Lower leg skin (tissue), 4 donors: ENCODE measurements at regions not wholly inside any gene's neighbourhood (a gene's known extent, or its start where the extent isn't known, plus 50 kb on each side); places are given as distances from the start of the nearest gene placed in this dataset.

Source experiments
- DNase-seq, 2 donors: peaks; one replicate each; pipeline ENCODE4 v3.0.0-alpha.2; 2019; ENCODE audit warnings: low spot score in 2 of 2
- H3K4me3 ChIP-seq: fragments of 200-600 bp; sonication (generic); 2 replicates; pipeline ENCODE4 v1.5.1; 2017; ENCODE audit warnings: mild to moderate bottlenecking, low read depth; ENCODE audit not compliant: poor library complexity, severe bottlenecking
- POLR2A ChIP-seq, 2 donors: fragments of 450-650 bp; IDR thresholded peaks; one replicate each; pipeline ENCODE4 v1.6.1; 2016 to 2017; ENCODE audit warnings: antibody characterized with exemption in 2 of 2, mild to moderate bottlenecking in 1 of 2, moderate library complexity in 1 of 2
- WGBS, 2 donors: methylation state at CpG; one replicate each; pipeline ENCODE4 v1.1.5; 2018; 5-methylcytosine and 5-hydroxymethylcytosine counted together
- intact Hi-C: fragments of 100-400 bp; cut with DNase I; formaldehyde crosslinking; loops from one replicate; pipeline ENCODE4 v1.15.0; 2023; ENCODE audit warnings: low total_unique reads
- TF ChIP-seq, protein P1 (sequence below), 3 donors: fragments of 450-650 bp; IDR thresholded peaks; one replicate each; pipeline ENCODE4 v1.5.1; 2016; ENCODE audit warnings: antibody characterized with exemption in 3 of 3, mild to moderate bottlenecking in 3 of 3, moderate library complexity in 2 of 3

DNA sequence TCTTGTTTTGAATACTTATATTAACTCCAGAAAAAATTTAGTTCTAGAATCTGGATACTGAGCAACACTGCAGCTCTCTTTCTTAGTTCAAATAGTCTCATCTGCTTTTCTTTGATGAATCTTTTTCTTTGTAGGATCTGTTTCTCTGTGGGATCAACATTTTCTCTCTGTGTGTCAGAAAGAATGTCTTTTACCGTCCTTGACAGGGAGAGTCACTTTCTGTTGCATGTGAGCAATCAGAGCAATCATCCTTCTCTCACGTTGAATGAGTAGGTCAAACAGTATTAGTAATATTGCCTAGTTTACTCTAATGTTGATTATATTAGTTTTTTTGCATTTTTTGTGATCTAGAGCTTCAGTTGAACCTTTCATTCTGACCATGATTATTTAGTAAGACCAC is 130.9 kb downstream of the TRMT11 start:
- no peak for TF ChIP-seq POLR2A (IDR thresholded peaks at IDR 0.05)
- TF ChIP-seq, protein P1, sequence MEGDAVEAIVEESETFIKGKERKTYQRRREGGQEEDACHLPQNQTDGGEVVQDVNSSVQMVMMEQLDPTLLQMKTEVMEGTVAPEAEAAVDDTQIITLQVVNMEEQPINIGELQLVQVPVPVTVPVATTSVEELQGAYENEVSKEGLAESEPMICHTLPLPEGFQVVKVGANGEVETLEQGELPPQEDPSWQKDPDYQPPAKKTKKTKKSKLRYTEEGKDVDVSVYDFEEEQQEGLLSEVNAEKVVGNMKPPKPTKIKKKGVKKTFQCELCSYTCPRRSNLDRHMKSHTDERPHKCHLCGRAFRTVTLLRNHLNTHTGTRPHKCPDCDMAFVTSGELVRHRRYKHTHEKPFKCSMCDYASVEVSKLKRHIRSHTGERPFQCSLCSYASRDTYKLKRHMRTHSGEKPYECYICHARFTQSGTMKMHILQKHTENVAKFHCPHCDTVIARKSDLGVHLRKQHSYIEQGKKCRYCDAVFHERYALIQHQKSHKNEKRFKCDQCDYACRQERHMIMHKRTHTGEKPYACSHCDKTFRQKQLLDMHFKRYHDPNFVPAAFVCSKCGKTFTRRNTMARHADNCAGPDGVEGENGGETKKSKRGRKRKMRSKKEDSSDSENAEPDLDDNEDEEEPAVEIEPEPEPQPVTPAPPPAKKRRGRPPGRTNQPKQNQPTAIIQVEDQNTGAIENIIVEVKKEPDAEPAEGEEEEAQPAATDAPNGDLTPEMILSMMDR (IDR thresholded peaks at IDR 0.05), result no peak
- DNase-seq, result no peak
- intact Hi-C loops, result no loop called here
- 94 to 95% methylated on average over 2 of the region's 2 CpGs for WGBS, 2 donors
- no peak overlapping the region for H3K4me3 ChIP-seq

DNA sequence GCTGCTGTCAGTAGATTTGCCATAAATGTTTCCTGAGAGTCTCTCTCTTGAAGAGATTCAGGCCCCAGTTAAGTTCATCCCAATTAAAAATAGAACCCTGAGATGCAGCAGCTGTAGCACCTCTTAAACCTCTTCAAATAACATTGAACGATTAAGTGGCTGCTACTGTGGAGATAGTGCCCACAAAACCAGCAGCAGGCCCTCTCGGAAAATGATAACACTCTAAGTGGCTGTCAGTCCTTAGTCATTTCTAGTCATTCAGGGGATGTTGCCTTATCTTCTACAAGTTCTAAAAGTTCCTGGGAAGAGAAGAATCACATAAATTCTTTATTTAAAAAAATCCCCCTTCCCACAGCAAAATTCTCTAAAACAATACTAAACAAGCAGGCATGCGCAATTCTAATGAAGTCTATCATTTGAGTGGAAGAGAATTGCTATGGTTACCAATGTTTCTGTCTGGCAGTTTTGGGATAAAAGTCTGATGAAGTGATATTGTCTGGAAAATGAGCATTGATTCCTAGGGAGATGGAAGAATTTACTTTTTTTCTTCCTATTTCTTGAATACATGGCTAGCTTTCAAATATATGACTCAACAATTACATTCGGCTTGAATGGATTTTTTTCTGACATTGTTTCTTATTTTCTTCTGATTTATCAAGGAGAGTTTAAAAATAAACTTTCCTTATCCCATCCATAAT is 131.9 kb downstream of the TRMT11 start:
- no peak for DNase-seq
- no peak overlapping the region for H3K4me3 ChIP-seq
- WGBS, 2 donors, result 72 to 81% methylated on average over 4 of the region's 4 CpGs
- intact Hi-C loops, result no loop called here
- no peak for TF ChIP-seq POLR2A (IDR thresholded peaks at IDR 0.05)
- TF ChIP-seq, protein P1 (IDR thresholded peaks at IDR 0.05), result no peak

DNA sequence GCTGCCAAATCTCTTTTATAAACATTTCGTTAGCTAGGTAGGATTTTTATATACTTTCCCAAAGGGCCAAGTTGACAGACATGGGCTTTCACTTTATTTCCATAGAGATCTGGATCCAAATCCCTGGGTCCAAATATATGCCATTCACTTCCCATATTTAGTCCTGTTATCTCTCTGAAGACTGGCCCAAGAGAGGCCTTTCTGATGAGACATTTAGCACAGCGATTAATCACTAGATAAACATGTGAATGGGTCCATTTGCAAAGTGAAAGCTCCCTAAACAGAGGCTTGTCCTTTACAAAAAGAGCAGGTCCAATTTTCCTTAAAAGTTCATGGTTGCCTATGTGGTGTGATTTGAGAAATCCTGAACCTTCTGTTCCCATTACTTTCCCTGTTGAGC is 132.6 kb downstream of the TRMT11 start:
- 86 to 91% methylated on average over 2 of the region's 2 CpGs for WGBS, 2 donors
- intact Hi-C loops, result no loop called here
- TF ChIP-seq, protein P1 (IDR thresholded peaks at IDR 0.05), result no peak
- no peak for TF ChIP-seq POLR2A (IDR thresholded peaks at IDR 0.05)
- DNase-seq, result no peak
- H3K4me3 ChIP-seq, result no peak overlapping the region

DNA sequence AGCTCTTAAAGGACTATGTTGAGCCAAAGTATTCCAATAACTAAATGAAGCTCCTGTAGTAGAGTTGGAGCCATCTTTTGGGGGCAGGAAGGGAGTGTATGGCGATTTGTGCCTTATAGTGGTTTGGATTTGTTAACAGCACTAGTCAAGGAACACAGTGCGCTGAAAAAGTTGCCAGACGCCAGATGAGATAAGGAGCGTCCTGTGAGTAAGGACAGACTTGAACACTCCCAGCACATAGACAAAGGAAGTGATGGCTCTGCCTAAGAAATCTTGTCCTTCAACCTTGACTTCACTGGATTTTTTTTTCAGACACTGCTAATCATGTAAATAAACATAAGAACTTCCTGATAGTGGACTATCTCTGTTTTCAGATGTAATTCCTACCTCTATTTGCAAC is 136.9 kb downstream of the TRMT11 start:
- H3K4me3 ChIP-seq, result no peak overlapping the region
- 85 to 94% methylated on average over 4 of the region's 4 CpGs for WGBS, 2 donors
- TF ChIP-seq, protein P1 (IDR thresholded peaks at IDR 0.05), result no peak
- no peak for TF ChIP-seq POLR2A (IDR thresholded peaks at IDR 0.05)
- no peak for DNase-seq
- intact Hi-C loops, result no loop called here

DNA sequence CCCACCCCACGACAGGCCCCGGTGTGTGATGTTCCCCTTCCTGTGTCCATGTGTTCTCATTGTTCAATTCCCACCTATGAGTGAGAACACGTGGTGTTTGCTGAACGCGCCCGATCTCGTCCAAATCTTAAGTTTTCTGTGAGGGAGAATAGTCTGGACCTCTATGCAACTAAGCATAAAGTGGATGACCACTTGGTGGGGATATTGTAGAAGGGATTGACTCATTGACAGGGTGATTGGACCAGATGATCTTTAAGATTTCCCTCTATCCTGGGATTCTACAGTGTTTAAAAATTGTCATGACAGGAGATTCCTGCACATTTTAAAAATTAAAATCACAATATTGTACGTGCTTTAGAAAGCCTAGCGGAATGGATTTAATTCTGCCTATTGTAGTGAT is 141.3 kb downstream of the TRMT11 start:
- WGBS, 2 donors, result 70 to 77% methylated on average over 9 of the region's 9 CpGs
- no peak overlapping the region for H3K4me3 ChIP-seq
- DNase-seq, result no peak
- intact Hi-C loops, result no loop called here
- TF ChIP-seq, protein P1 (IDR thresholded peaks at IDR 0.05), result no peak
- no peak for TF ChIP-seq POLR2A (IDR thresholded peaks at IDR 0.05)

DNA sequence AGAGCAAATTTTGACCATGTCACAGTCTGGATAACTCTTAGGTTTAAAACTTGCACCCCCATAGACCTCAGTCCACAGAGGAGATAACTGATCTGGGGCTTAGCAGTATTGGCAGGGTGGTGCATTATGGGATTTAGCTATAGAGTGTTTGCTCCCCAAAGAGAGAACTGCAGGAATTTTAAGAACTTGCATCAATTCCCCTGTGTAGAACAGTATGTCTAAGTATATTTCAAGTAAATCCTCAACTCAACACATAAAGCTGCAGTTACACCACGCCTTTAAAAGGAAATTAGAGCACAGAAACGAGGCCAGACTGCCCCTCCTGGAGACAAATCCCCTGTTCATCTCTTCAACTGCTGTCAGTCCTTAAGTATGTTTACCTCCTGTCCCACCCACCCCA is 144.9 kb downstream of the TRMT11 start:
- intact Hi-C loops, result no loop called here
- TF ChIP-seq POLR2A (IDR thresholded peaks at IDR 0.05), result no peak
- TF ChIP-seq, protein P1 (IDR thresholded peaks at IDR 0.05), result no peak
- no peak for DNase-seq
- H3K4me3 ChIP-seq, result no peak overlapping the region
- 79 to 89% methylated on average over 2 of the region's 2 CpGs for WGBS, 2 donors
